Fibroblast of mammary gland (primary cell): ENCODE measurements at regions not wholly inside any gene's neighbourhood (a gene's known extent, or its start where the extent isn't known, plus 50 kb on each side); places are given as distances from the start of the nearest gene placed in this dataset.
"Not testable (repeated sequence)": the region's sequence is repeated elsewhere in the genome, so short reads cannot be mapped to it uniquely, and the experiment has no call there.

Source experiments
- DNase-seq: peaks from one replicate; pipeline ENCODE4 v3.0.0-alpha.2; 2010; ENCODE audit warnings: low read depth
- H3K4me3 ChIP-seq: 2 replicates; pipeline ENCODE4 v1.5.1; 2011; ENCODE audit warnings: low read depth, mild to moderate bottlenecking, low read length, moderate library complexity; ENCODE audit not compliant: control insufficient read depth
- TF ChIP-seq, protein P1 (sequence below): conservative IDR thresholded peaks from 2 replicates; pipeline ENCODE4 v1.5.1; 2011; ENCODE audit warnings: low read depth, low read length, inconsistent platforms; ENCODE audit not compliant: control insufficient read depth, insufficient read depth

GRCh38 chr18:43970656-43971055 lies 693.4 kb upstream of the SYT4 start:
- H3K4me3 ChIP-seq: no peak overlapping the region
- DNase-seq: peak; percentile 38
- TF ChIP-seq, protein P1, sequence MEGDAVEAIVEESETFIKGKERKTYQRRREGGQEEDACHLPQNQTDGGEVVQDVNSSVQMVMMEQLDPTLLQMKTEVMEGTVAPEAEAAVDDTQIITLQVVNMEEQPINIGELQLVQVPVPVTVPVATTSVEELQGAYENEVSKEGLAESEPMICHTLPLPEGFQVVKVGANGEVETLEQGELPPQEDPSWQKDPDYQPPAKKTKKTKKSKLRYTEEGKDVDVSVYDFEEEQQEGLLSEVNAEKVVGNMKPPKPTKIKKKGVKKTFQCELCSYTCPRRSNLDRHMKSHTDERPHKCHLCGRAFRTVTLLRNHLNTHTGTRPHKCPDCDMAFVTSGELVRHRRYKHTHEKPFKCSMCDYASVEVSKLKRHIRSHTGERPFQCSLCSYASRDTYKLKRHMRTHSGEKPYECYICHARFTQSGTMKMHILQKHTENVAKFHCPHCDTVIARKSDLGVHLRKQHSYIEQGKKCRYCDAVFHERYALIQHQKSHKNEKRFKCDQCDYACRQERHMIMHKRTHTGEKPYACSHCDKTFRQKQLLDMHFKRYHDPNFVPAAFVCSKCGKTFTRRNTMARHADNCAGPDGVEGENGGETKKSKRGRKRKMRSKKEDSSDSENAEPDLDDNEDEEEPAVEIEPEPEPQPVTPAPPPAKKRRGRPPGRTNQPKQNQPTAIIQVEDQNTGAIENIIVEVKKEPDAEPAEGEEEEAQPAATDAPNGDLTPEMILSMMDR: no peak

GRCh38 chr18:43978174-43978573 lies 700.9 kb upstream of the SYT4 start:
- TF ChIP-seq, protein P1: no peak
- no peak for DNase-seq
- no peak overlapping the region for H3K4me3 ChIP-seq

DNA sequence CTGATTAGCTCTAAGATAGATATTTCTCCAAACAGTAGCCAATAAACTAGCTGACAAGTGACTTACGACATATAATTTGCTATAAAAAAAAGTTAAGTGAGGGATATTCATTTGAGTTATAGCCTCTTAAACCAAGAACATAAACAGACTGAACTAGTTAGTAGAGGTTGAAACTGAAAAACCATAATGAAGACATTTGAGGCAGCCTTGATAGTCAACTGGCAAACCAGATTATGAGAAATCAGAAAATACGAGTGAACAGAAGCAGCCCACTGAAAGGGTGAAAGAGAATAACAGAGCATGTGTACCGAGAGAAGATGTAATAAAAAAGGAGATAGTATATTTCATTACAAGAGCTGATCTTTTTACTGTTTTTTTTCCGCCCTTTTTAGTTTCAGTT lies 698.1 kb upstream of the SETBP1 start:
- no peak overlapping the region for H3K4me3 ChIP-seq
- DNase-seq: no peak
- TF ChIP-seq, protein P1: no peak

DNA sequence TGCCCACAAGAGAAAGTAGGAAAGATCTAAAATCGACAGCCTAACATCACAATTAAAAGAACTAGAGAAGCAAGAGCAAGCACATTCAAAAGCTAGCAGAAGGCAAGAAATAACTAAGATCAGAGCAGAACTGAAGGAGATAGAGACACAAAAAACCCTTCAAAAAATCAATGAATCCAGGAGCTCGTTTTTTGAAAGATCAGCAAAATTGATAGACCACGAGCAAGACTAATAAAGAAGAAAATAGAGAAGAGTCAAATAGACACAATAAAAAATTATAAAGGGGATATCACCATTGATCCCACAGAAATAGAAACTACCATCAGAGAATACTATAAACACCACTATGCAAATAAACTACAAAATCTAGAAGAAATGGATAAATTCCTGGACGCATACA lies 693.6 kb upstream of the SETBP1 start:
- not testable (repeated sequence) for DNase-seq, H3K4me3 ChIP-seq

DNA sequence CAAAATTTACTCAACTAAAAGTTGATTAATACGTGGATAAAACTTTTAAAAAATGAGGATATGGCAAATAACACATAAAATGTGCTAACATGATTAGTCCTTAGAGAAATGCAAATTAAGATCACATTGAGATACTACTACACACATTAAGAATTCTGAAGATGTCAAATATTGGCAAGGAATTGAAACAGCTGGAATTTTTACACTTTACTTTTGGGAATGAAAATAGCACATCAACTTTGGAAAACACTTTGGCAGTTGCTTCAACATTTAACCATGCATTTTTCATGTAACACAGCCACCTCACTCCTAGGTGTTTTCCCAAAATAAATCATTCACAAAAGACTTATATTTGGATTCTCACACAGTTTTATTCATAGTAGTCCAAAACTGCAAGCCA lies 687.9 kb upstream of the SETBP1 start:
- H3K4me3 ChIP-seq: no peak overlapping the region
- DNase-seq: no peak
- TF ChIP-seq, protein P1: no peak

DNA sequence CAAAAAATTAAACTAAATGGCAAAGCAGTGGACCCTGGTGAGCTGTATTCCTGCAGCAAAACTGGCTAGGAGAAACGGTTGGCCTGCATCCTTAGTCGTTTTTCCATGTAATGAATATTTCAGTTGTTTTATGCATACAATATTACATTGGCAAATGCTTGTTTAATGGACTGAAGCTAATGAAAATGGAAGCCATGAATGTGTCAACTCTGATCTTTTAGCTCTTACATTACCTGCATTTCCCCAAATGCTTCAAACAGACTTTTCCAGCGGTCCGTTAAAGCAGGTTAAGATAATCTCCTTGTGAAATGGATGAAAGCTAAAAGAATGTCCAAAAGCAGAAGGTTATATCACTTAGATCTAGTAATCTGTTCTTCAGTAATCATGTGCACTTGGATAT lies 686.3 kb upstream of the SETBP1 start:
- H3K4me3 ChIP-seq: no peak overlapping the region
- TF ChIP-seq, protein P1: no peak
- no peak for DNase-seq

DNA sequence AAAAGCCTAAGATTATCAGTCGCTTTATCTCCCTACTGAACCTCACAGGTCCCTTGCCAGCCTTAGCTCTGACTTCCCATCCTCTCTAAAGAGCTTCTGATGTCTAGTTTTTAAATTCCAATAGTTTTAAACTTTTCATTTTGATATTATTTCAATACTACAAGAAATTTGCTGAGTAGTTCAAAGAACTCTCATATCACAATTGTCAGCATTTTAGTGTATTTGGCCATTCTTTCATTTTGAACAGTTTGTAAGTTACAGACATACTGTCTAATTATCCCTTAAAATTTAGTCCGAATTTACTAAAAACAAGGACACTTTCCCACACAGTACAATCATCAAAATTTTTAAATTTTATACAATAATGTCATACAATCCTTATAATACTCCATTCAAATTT lies 666.8 kb upstream of the SETBP1 start:
- TF ChIP-seq, protein P1: no peak
- no peak overlapping the region for H3K4me3 ChIP-seq
- DNase-seq: no peak
